ENCODE measurements at regions not wholly inside any gene's neighbourhood (a gene's known extent, or its start where the extent isn't known, plus 50 kb on each side); places are given as distances from the start of the nearest gene placed in this dataset.

DNA sequence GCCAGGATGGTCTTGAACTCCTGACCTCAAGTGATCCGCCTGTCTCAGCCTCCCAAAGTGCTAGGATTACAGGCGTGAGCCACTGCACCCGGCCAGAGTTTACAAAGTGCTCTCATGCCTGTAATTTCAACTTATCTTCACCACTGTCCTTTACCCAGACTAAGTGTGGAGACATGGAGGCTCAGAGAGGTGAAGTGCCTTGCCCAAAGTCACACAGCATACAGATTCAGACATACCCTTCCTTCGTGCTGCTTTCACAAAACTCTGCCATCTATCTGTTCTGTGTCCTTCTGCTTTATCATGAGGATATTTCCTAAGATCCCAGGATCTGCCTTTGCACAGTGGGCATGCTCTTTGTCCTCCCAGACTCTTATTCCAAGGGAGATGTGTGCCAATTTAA, 143.6 kb upstream of the SYT13 start:
- peaks cover 30% of the 10 kb centered on the region for H3K27me3 ChIP-seq (ENCODE audit: insufficient read depth, low read length, poor library complexity)
- H3K36me3 ChIP-seq (ENCODE audit: insufficient read depth, low read length), result no peaks in the 10 kb centered on the region
- no peaks in the 10 kb centered on the region for H3K9me3 ChIP-seq (ENCODE audit: insufficient read depth, low read length, severe bottlenecking)
- H3K79me2 ChIP-seq (ENCODE audit: insufficient read depth, low read length), result no peaks in the 10 kb centered on the region
- TF ChIP-seq, protein P1, sequence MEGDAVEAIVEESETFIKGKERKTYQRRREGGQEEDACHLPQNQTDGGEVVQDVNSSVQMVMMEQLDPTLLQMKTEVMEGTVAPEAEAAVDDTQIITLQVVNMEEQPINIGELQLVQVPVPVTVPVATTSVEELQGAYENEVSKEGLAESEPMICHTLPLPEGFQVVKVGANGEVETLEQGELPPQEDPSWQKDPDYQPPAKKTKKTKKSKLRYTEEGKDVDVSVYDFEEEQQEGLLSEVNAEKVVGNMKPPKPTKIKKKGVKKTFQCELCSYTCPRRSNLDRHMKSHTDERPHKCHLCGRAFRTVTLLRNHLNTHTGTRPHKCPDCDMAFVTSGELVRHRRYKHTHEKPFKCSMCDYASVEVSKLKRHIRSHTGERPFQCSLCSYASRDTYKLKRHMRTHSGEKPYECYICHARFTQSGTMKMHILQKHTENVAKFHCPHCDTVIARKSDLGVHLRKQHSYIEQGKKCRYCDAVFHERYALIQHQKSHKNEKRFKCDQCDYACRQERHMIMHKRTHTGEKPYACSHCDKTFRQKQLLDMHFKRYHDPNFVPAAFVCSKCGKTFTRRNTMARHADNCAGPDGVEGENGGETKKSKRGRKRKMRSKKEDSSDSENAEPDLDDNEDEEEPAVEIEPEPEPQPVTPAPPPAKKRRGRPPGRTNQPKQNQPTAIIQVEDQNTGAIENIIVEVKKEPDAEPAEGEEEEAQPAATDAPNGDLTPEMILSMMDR (IDR thresholded peaks at IDR 0.05; ENCODE audit: borderline replicate concordance, extremely low read depth, low read length, poor library complexity, severe bottlenecking), result no peak
- TF ChIP-seq EZH2 (IDR thresholded peaks at IDR 0.05; ENCODE audit: borderline replicate concordance, low read depth, low read length, severe bottlenecking), result no peak
- H3K9ac ChIP-seq (ENCODE audit: low read depth, low read length), result no peak overlapping the region
- no peak overlapping the region for H3K4me2 ChIP-seq (ENCODE audit: insufficient read depth, low read length)
- no peaks in the 10 kb centered on the region for H3K4me1 ChIP-seq (ENCODE audit: insufficient read depth, low read length)
- H3K27ac ChIP-seq (ENCODE audit: low read length), result no peak overlapping the region
- H2AFZ ChIP-seq (ENCODE audit: low read depth, low read length), result no peak overlapping the region
- no peaks in the 10 kb centered on the region for H4K20me1 ChIP-seq (ENCODE audit: insufficient read depth, low read length)
- no peak overlapping the region for H3K4me3 ChIP-seq (ENCODE audit: low read depth in 1 of 2, low read length in 2 of 2)
- no peak for DNase-seq
- no peak for ATAC-seq (ENCODE audit: insufficient read depth, low read depth)

DNA sequence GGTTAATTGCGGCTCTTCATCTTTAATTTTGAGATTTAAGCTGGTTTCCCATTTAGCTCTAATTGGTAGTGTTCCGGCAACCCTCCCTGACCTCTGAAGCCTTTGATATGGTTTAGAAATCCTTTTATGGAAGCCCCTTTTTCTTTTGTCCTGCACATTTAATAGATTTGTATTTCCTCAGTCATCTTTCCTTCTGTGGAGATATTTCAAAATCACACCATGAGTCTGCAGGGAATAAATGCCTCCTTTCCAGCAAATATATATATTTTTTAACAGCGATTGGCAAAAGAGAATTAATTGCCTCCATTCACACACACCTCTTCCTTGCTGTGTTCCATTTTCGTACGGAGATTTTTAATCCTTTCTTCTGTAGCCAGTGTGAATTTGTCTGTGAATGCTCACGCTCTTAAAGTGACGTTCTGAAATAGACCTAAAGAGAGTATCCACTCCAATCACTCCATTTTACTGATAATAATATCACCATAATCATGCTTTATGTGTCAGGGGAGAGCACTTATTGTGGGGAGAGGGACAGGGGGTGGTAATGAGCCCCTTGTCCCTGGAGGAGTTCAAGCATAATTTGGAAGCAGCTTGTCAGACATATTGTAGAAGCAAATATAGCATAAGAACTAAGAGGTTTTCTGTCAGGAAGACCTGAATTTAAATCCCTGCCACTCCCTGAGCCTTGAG, 142.5 kb upstream of the SYT13 start:
- H3K4me1 ChIP-seq (ENCODE audit: insufficient read depth, low read length), result no peaks in the 10 kb centered on the region
- no peak overlapping the region for H3K9ac ChIP-seq (ENCODE audit: low read depth, low read length)
- H3K4me3 ChIP-seq (ENCODE audit: low read depth in 1 of 2, low read length in 2 of 2), result no peak overlapping the region
- no peak for TF ChIP-seq EZH2 (IDR thresholded peaks at IDR 0.05; ENCODE audit: borderline replicate concordance, low read depth, low read length, severe bottlenecking)
- TF ChIP-seq, protein P1 (IDR thresholded peaks at IDR 0.05; ENCODE audit: borderline replicate concordance, extremely low read depth, low read length, poor library complexity, severe bottlenecking), result no peak
- no peaks in the 10 kb centered on the region for H3K9me3 ChIP-seq (ENCODE audit: insufficient read depth, low read length, severe bottlenecking)
- H3K36me3 ChIP-seq (ENCODE audit: insufficient read depth, low read length), result no peaks in the 10 kb centered on the region
- H3K27ac ChIP-seq (ENCODE audit: low read length), result no peak overlapping the region
- no peaks in the 10 kb centered on the region for H3K79me2 ChIP-seq (ENCODE audit: insufficient read depth, low read length)
- peaks cover 33% of the 10 kb centered on the region for H3K27me3 ChIP-seq (ENCODE audit: insufficient read depth, low read length, poor library complexity)
- ATAC-seq (ENCODE audit: insufficient read depth, low read depth) (no peak), DNase-seq (no peak)
- H3K4me2 ChIP-seq (ENCODE audit: insufficient read depth, low read length), result no peak overlapping the region
- no peak overlapping the region for H2AFZ ChIP-seq (ENCODE audit: low read depth, low read length)
- no peaks in the 10 kb centered on the region for H4K20me1 ChIP-seq (ENCODE audit: insufficient read depth, low read length)

DNA sequence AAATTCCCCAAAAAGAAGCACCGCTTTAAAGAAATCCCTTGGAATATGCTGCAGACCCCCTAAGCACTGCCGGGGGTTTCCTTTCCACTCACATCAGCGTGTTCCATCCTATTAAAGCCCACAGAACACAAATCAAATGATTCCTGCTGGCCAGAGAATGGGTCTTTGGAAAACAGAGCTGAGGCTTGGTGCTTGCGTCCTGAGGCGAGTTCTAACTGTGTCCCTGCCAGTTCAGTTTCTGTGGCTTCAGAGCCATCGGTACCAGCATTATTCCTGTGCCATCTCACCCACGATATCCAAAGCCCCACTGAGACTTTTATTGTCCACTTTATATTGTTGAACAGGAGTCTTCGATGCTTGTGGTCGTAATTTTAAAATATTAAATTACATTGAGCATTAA, 142.0 kb upstream of the SYT13 start:
- Histone ChIP-seq H3K79me2 (ENCODE audit: insufficient read depth, low read length) (no peaks in the 10 kb centered on the region), H3K4me3 (ENCODE audit: low read depth in 1 of 2, low read length in 2 of 2) (no peak overlapping the region), H3K27me3 (ENCODE audit: insufficient read depth, low read length, poor library complexity) (peaks cover 34% of the 10 kb centered on the region), H3K4me2 (ENCODE audit: insufficient read depth, low read length) (no peak overlapping the region), H3K9ac (ENCODE audit: low read depth, low read length) (no peak overlapping the region), H4K20me1 (ENCODE audit: insufficient read depth, low read length) (no peaks in the 10 kb centered on the region), H3K9me3 (ENCODE audit: insufficient read depth, low read length, severe bottlenecking) (no peaks in the 10 kb centered on the region), H3K4me1 (ENCODE audit: insufficient read depth, low read length) (no peaks in the 10 kb centered on the region), H2AFZ (ENCODE audit: low read depth, low read length) (no peak overlapping the region), H3K27ac (ENCODE audit: low read length) (no peak overlapping the region), H3K36me3 (ENCODE audit: insufficient read depth, low read length) (no peaks in the 10 kb centered on the region)
- no peak for TF ChIP-seq EZH2 (IDR thresholded peaks at IDR 0.05; ENCODE audit: borderline replicate concordance, low read depth, low read length, severe bottlenecking)
- TF ChIP-seq, protein P1 (IDR thresholded peaks at IDR 0.05; ENCODE audit: borderline replicate concordance, extremely low read depth, low read length, poor library complexity, severe bottlenecking), result no peak
- DNase-seq, result no peak
- ATAC-seq (ENCODE audit: insufficient read depth, low read depth), result no peak

Data from DND-41 (cell line).